NCI-H2107 treated with DMSO at 0.1 percent for 48 hours (cell line): ENCODE measurements at regions not wholly inside any gene's neighbourhood (a gene's known extent, or its start where the extent isn't known, plus 50 kb on each side); places are given as distances from the start of the nearest gene placed in this dataset.
A peak's percentile ranks its signal among the peaks of the same experiment; 100 is the strongest.
"Not testable (repeated sequence)": the region's sequence is repeated elsewhere in the genome, so short reads cannot be mapped to it uniquely, and the experiment has no call there.

Source experiments
- DNase-seq: peaks from one replicate; lab custom pipeline; 2025; ENCODE audit not compliant: unreplicated experiment; lab: John Stamatoyannopoulos, UW

DNA sequence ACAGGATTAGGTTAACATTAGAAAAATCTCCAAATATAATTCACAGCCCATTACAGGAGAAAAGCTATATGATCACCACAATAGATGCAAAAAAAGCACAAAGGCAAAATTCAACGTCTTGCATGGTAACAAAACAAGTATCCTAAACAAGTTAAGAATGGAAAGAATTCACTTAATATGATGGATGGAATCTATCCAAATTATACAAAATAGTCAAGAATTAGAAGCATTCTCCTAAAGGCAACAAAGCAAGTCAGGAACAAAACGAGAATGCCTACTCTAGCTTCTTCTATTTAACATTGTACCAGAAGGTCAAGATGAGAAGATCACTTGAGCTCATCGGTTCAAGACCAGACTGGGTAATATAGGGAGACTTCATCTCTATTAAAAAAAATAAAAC lies 442.8 kb downstream of the SETD4 start:
- no peak for DNase-seq

GRCh38 chr21:35616090-35616489 lies 444.2 kb downstream of the SETD4 start:
- peak; percentile 56 for DNase-seq

GRCh38 chr21:35615325-35615724 lies 445.0 kb downstream of the SETD4 start:
- DNase-seq = no peak

GRCh38 chr21:35614396-35614921 lies 445.9 kb downstream of the SETD4 start:
- no peak for DNase-seq

- no peak for DNase-seq
Observed at GRCh38 chr21:35611708-35612132, 448.6 kb downstream of the SETD4 start.

GRCh38 chr21:35609263-35609662 lies 451.1 kb downstream of the SETD4 start:
- DNase-seq = no peak

DNA sequence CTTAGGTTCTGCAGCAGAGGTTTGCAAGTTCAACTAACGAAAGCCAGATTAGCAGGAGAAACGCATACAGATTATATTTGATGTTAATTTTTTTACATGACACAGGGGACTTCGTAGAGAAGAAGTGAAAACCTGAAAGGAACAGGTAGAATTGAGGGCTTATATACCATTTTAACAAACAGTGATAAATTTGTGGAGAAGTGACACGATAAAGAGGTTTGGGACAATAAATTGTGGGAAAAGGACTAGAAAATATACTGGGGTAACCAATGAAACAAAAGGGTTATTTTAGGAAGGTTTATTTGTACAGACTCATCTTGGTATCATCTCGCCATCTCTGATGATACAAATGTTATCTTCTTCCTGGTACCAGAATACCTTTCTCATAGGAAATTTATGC lies 452.9 kb downstream of the SETD4 start:
- DNase-seq = no peak

- no peak for DNase-seq
Observed at GRCh38 chr21:35606578-35606977, 453.7 kb downstream of the SETD4 start.

GRCh38 chr21:35606146-35606545 lies 454.2 kb downstream of the SETD4 start:
- DNase-seq = no peak

DNA sequence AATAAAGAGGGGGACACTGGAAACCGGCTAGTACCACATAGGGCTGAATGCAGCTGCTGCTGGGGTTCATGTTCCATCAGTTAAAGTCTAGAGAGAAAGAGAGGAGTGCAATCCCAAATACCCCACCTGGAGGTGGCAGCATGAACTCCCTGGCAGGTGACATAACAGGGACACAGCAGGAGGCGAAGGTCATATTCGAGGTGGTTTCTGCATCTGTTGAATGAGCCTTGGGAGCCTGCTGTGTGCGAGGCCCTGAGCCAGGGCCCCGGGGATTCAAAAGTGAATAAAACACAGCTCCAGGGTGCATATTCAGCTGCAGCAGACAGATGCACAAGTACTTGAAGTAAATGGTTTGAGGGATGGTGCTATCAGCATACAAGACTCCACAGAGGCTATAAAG lies 456.8 kb downstream of the SETD4 start:
- peak; percentile 100 for DNase-seq

DNA sequence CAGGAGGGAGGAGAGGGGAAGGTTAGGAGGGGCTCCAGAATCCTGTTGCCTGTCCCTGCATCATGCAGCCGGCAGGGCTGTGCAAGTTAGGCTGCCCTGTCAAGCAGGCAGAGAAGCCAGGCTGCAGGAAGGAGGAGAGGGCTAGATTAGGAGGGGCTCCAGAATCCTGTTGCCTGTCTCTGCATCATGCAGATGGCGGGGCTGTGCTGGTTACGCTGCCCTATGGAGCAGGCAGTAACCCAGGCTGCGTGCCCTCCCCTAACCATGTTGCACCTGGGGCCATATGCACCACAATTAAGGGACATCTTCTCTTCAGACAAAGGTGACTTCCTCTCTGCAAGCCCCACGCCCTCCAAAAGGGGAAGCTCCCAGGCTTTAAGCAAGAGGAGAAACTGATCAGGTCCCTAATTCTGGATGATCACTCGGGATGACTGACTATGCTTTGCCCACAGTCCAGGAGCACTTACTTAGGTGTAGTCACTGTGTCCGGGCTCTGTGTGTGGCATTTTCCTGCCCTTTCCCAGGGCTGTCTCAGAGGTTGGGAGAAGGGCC lies 457.4 kb downstream of the SETD4 start:
- DNase-seq = no peak

DNA sequence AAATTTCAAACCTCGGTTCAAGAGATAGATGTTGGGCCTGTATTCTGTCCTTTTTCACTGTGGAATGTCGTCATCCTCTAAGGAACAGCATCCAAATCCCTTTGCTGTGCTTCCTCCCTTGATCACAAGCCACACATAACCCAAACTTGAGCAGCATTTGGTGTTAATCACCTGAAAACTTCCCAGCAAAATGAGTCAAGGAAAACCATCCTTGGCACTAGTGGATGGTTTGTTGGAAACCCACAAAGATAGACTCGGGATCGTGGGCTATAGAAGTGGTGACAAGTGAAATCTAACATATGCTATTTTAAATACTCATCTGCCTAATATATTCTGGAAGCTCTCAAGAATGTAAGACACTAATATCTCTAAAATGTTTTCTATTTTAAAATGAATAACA lies 459.1 kb downstream of the SETD4 start:
- no peak for DNase-seq

- DNase-seq = no peak
Observed at GRCh38 chr21:35599164-35599563, 461.2 kb downstream of the SETD4 start.

DNA sequence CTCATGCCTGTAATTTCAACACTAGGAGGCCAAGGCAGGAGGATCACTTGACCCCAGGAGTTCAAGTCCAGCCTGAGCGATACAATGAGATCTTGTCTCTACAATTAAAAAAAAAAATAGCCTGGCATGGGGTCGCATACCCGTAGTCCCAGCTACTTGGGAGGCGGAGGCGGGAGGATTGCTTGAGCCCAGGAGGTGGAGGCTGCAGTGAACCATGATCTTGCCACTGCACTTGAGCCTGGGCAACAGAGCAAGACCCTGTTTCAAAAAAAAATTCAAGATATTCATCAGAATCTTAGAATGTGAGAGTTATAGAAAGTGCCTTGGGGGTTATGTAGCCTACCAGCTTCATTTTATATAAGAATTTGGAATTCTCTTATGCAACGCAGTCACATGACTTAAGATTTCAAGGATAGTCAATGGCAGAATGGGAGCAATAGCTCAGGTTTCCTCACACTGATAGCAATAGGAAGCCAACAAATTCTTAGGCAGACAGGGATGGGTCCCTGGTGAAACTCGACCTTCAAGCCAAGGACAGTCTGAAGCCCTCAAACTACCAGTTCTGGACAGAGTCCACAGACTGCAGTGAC lies 462.5 kb downstream of the SETD4 start:
- no peak for DNase-seq

DNA sequence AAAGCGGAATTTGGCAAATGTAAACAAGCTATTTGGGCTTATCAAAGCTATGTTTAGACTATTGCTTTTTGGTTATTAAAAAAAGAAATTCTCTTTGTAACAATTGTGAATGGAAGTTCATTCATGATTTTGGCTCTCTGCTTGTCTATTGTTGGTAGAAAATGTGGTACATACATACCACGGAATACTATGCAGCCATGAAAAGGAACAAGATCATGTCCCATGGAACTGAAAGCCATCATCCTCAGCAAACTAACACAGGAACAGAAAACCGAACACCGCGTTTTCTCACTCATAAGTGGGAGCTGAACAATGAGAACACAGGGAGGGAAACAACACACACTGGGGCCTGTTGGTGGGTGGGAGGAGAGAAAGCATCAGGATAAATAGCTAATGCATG lies 465.4 kb downstream of the SETD4 start:
- no peak for DNase-seq

DNA sequence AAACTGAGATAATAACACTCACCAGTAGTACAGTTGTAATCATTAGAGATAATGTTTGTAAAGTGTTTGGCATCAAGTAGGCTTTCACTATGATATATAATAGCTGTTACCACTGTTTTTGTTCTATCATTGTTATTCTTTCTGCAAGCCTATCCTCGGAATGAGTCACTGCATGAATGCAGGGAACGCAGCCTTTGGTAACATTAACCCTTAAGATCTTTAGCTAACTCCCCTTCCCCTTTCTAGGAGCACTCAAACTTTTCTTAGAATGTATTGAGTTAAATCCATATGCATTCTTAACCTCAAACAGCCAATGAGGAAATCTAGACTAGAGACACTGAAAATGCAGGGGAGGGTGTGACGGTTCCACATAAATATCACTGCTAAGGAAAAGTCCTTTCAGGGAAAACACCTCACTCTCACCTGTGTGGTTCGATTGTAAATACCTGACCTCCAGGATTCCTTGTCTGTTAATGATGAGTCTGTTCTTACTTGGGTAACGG lies 467.3 kb downstream of the SETD4 start:
- peak; percentile 67 for DNase-seq

DNA sequence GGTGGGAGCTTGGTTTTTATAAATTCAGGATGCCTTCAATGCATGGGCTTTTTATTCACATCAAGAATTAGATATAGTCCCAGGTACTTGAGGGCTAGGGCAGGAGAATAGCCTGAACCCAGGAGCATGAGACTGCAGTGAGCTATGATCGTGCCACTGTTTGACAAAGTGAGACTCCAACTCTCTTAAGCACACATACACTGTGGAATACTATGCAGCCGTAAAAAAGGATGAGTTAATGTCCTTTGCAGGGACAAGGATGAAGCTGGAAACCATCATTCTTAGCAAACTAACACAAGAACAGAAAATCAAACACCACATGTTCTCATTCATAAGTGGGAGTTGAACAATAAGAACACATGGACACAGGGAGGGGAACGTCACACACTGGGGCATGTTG lies 470.0 kb downstream of the SETD4 start:
- DNase-seq = not testable (repeated sequence)

DNA sequence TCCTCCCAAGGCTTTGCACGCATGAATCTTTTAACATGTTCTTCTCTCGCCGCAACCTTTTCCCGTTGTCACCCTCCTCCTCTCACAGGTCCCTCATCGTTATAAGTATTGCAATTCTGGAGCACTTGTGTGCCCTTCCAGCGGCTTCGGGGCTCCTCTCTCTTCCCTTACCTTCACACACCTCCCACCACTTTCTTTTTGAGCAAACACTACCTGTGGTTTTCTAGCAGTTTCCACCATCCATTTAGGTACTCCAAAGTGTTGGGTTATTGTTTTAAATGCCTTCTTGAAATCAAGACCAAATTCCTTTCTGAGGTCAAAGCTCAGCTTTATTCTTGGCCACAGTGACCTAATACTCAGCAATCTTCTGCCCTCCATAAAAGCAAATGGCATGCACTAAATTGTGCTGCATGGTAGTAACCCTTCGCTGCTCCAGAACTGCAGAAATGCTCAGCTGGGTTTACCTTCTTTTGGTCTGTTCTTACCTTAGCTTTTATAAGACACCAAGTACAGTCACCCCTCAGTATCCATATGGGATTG lies 472.4 kb downstream of the SETD4 start:
- DNase-seq = no peak

DNA sequence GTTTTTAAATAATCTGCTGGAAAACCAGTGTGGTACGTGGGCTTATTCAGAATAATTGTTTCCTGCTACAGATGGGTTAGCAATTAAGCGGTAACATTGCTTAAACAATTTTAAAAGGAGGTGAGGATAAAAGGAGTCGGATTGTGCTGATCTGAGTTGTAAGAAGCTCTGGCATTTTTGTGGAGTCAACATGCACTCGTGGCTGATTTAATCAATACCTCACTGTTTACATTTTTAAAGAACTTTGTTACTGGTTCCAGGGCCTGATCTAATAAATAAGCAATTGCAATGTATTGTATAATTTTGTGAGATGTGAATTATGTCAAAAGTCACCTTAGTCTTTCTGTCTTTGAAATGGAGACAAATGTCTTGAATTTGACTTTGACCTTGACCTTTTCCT lies 474.0 kb downstream of the SETD4 start:
- no peak for DNase-seq

GRCh38 chr21:35585878-35586277 lies 474.4 kb downstream of the SETD4 start:
- peak; percentile 19 for DNase-seq

- no peak for DNase-seq
Observed at GRCh38 chr21:35585155-35585554, 475.2 kb downstream of the SETD4 start.

DNA sequence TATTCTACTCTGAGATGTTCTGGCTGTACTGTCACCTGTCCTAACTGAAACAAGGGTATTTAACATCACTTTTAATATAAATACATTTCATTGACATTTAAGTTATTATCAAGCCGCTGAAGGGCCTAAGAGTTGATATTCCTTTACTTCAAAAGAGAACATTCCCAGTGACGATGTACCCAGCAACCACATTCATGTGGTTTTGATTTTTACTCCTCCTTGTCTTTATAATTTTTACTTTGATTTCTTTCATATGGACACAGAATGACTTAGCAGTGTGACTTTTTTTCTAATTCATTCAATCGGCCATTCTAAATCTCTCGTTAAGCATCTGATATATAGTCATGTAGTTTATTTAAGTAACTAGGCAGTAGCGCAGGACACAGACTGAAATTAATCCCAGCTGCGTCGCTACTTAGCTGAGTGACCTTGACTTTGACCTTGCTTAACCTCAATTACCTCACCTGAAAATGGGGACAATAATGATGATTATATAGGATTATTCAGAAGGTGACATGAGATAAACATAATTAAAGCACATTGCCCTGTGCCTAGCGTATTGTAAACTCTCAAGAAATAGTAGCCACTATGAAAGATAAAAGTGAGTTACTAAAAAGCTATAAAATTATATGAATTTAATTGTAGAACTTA lies 476.6 kb downstream of the SETD4 start:
- DNase-seq = no peak
